Superior temporal gyrus (tissue), 1 donor: ENCODE measurements at regions not wholly inside any gene's neighbourhood (a gene's known extent, or its start where the extent isn't known, plus 50 kb on each side); places are given as distances from the start of the nearest gene placed in this dataset.

Experiments used
- DNase-seq: peaks from one replicate; pipeline ENCODE4 v3.0.0-alpha.2; 2016; ENCODE audit errors: extremely low spot score

DNA sequence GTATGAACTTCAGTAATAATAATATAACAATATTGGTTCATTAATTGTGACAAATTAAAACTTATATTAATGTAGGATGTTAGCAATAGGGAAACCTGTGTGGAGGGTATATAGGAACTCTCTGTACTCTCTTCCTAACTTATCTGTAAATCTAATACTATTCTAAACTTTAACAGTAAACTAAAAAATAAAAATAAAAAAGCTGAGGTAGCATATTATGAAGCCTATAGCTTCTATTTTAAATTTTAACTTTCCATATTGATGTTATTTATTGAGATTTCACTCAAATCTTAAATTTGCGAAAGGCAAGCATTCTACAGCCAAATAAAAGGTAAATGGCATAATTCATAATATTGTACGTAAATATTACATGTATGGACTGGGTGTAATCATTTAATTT, 326.4 kb downstream of the MEI4 start:
- DNase-seq, result no peak

DNA sequence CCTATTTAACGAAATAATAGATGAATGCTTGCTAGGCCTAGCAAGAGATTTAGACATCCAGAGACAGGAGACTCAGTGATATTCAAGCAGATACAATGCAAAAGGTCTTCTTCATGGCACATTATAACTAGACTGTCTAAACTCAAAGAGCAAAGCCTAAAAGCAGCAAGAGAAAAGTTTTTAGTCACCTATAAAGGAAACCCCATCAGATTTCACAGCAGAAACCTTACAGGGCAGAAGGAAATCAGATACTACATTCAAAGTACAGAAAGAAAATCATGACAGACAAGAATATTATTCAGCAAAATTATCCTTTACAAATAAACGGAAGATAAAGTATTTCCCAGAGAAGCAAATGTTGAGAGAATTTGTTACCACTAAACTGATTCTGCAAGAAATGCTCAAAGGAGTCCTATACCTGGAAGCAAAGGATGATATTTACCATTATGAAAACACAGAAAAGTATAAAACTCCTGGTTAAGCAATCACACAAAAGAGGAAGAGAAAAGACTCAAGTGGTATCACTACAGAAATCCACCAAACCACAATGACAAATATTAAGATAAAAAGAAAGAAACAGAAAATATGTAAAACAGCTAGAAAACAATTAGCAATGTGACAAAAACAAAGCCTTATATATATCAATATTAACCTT, 333.7 kb downstream of the MEI4 start:
- DNase-seq, result no peak

- no peak for DNase-seq
These were observed 334.2 kb downstream of the MEI4 start for GRCh38 chr6:77987035-77987384.

DNA sequence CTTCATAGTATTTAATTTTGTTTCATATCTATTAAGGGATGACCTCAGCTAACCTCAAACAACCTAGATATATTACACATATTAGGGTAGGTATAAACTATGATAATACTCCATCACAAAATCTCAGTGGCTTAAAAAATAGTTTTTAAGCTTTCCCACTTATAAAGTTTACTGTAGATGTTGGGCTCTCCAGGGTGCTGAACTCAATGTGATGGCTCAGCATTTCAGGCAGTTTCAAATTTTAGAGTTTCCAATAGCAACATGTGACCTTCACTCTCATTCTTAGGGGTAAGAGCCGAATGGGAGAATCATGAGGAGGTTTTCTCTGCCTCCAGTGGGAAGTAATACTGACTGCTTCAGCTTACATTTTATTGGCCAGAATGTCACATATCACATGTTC, 357.3 kb downstream of the MEI4 start:
- DNase-seq, result no peak

DNA sequence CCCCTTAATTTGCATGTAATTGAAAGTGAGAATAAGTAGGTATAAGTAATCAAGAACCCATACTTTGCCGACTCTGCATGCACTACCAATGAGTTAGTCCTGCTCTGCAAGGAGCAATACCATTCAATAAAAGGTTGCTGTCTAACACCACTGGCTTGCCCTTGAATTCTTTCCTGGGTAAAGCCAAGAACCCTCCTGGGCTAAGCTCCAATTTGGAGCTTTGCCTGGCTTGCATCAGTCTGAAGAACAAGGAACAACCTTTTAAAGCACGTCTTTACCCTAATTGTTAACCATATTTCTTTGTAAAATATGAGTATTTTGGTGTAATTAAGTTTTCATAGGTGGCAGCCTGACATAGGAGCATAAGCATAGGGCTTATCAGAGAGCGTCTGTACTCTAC, 367.7 kb downstream of the MEI4 start:
- no peak for DNase-seq

GRCh38 chr6:78025502-78025901, 372.7 kb downstream of the MEI4 start:
- DNase-seq, result no peak

GRCh38 chr6:78031228-78031627, 378.4 kb downstream of the MEI4 start:
- no peak for DNase-seq

DNA sequence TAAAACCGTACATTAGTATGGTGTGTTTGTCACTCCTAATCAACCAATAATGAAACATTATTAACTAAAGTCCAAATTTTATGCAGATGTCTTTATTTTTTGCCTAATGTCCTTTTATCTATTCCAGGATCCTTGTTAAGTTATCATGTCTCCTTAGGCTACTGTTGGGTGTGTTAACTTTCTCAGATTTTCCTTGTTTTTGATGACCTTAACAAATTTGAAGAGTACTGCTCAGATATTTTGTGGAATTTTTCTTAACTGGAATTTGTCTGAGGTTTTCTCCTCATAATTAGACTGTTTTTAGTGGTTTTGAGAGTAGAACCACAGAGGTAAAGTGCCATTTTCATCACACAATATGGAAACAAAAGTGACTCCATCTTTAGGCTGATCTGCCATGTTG, 406.3 kb downstream of the MEI4 start:
- DNase-seq, result no peak

GRCh38 chr6:78062993-78063392, 410.2 kb downstream of the MEI4 start:
- DNase-seq, result no peak

GRCh38 chr6:78076371-78076770, 423.5 kb downstream of the MEI4 start:
- DNase-seq, result no peak

GRCh38 chr6:78089531-78089930, 436.7 kb downstream of the MEI4 start:
- no peak for DNase-seq

DNA sequence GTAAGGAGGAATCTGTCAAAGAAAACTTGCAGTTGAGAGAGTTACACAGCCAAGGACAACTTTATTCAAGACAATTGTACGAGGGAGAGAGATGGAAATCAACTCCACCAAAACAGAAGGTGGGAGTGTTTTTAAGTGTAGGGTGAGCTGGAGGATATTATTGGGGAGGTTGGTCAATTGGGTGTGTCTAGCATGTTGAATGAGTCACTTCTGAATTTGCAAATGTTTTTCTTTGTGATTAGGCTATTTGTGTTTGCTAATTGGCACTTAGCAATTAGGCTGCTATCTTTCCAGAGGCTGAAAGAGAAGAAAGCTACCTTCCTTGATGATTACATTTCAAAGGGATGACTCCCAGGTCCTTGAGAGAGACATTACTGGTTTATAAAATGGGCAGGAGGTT, 441.1 kb downstream of the MEI4 start:
- DNase-seq, result no peak

DNA sequence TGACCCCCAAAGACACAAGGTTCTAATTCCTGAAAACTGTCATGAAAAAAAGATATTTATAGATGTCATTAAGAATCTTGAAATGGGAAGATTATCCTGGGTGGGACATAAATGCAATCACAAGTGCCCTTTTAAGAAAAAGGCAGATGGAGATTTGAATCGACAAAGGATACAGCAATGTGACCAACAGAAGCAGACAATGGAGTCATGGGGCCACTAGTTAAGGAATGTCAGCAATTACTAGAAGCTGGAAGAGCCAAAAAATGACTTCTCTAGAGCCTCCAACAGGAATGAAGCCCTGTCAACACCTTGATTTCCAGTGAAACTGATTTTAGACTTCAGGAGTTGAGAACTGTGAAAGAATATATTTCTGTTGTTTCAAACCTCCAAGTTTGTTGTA, 448.5 kb downstream of the MEI4 start:
- DNase-seq, result no peak

- no peak for DNase-seq
These were observed 457.8 kb downstream of the MEI4 start for GRCh38 chr6:78110641-78111040.

DNA sequence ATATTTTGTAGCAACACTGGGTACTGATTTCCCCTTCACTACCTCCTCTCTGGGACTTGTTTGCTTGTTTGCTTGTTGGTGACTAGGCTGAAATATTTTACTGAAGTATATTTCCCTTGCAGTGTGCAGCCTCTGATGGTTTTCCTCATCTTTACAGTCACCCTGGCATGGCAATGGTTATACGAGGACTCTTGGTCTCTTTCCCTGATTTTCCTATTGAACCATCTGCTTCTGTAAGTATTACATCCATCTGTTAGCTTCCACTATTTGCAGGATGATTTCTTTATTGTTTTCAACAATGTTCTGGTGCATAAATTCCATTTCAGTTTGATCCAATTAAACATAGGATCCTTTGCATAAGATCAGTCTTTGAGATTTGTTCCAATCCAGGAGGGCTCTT, 465.1 kb downstream of the MEI4 start:
- DNase-seq, result peak; percentile 10

DNA sequence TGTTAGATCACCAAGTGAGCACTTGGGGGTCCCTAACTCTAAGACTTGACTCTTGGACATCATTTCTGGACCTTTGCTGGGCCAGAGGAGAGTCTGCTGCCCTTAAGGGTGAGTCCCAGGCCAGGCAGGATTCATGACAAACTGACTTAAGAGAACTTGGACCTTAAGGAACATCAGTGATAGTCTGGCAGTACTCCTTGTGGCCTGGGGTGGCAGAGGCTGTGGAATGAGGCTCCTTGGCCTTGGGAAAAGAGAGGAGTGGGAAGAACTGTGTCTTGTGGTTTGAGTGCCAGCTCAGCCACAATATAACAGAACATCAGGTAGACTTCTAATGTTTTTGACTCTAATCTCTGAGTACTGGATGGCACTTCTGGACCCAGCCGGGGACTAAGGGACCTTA, 478.7 kb downstream of the MEI4 start:
- no peak for DNase-seq

DNA sequence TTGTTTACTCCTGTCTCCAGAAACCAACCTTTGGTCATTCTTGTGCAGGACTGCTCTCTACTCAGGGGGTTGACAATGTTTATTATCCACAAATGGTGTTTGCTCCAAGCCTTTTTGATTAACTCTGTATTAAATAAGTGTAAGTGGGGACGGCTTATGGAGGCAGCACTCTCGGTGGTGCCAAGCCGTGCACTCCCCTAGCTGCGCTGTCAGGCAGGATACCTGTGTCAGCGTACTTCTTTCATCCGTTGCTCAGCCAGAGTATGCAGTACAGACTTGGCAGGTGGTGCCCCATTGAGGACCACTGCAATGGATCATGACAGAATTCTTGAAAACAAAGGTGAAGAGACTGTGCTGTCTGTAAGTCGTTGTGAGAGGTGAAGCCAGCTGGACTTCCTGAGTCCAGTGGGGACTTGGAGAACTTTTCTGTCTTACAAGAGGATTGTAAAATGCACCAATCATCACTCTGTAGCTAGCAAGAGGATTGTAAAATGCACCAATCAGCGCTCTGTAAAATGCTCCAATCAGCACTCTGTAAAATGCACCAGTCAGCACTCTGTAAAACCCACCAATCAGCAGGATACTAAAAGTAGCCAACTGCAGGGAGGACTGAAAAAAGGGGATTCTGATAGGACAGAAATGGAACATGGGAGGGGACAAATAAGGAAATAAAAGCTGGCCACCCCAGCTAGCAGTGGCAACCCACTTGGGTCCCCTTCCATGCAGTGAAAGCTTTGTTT, 480.0 kb downstream of the MEI4 start:
- DNase-seq, result no peak

GRCh38 chr6:78150425-78150824, 497.6 kb downstream of the MEI4 start:
- no peak for DNase-seq

- DNase-seq, result no peak
These were observed 501.1 kb downstream of the MEI4 start for GRCh38 chr6:78153976-78154375.

DNA sequence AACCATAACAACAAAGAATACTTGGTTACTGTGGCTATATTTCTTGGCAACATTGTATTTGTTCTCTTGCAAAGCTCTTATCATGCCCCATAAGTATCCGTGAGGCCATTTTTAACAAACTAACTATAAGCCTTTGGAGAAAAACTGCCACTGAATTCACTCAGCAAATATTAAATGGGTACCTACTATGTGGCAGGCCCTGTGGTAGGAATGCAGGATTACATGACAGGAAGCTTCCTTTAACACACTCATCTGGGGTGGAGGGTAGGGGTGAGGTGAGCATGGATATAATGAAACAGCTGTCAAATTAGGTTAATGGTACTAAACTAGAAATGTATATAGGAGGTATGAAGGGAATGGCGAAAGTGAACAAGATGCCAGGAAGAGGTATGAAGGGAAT, 504.8 kb downstream of the MEI4 start:
- DNase-seq, result no peak

DNA sequence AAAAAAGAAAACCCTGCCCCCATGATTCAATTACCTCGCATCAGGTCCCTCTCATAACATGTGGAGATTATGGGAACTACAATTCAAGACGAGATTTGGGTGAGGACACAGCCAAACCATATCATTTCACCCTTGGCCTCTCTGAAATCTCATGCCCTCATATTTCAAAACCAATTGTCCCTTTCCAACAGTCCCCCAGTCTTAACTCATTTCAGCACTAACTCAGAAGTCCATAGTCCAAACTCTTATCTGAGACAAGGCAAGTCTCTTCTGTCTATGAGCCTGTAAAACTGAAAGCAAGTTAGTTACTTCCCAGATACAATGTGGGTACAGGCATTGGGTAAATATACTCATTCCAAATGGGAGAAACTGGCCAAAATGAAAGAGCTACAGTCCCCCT, 536.1 kb downstream of the MEI4 start:
- DNase-seq, result no peak

- DNase-seq, result no peak
These were observed 539.2 kb downstream of the MEI4 start for GRCh38 chr6:78192057-78192456.

GRCh38 chr6:78199044-78199443, 546.2 kb downstream of the MEI4 start:
- no peak for DNase-seq

GRCh38 chr6:78222226-78222625, 569.4 kb downstream of the MEI4 start:
- DNase-seq, result no peak
